Keratinocyte (primary cell): ENCODE measurements at regions not wholly inside any gene's neighbourhood (a gene's known extent, or its start where the extent isn't known, plus 50 kb on each side); places are given as distances from the start of the nearest gene placed in this dataset.

Source experiments
- DNase-seq: peaks from one replicate; pipeline ENCODE4 v3.0.0-alpha.2; 2011; ENCODE audit warnings: low read depth, missing footprints, low spot score
- FAIRE-seq: peaks from 2 replicates; lab custom pipeline; 2011; peaks lifted over from hg19 to GRCh38; lab: Jason Lieb, UNC
- H2AFZ ChIP-seq: 2 replicates; pipeline ENCODE4 v1.6.0; 2012; ENCODE audit warnings: low read length, control low read depth, inconsistent platforms; ENCODE audit not compliant: control insufficient read depth
- H3K27ac ChIP-seq: 2 replicates; pipeline ENCODE4 v1.5.1; 2011; ENCODE audit warnings: low read length; ENCODE audit not compliant: control insufficient read depth, insufficient read depth
- H3K27me3 ChIP-seq: 3 replicates; pipeline ENCODE4 v1.6.0; 2011; ENCODE audit warnings: low read length; ENCODE audit not compliant: control insufficient read depth, insufficient read depth; ENCODE audit errors: extremely low read depth
- H3K36me3 ChIP-seq, 2 experiments: 2 replicates in 1 of 2; 3 replicates in 1 of 2; pipeline ENCODE4 v1.5.1; 2011; ENCODE audit warnings: low read length in 2 of 2, mild to moderate bottlenecking in 1 of 2; ENCODE audit not compliant: control insufficient read depth in 2 of 2, insufficient read depth in 2 of 2; ENCODE audit errors: extremely low read depth in 1 of 2
- H3K4me1 ChIP-seq: 3 replicates; pipeline ENCODE4 v1.5.1; 2011; ENCODE audit warnings: low read length; ENCODE audit not compliant: control insufficient read depth, insufficient read depth; ENCODE audit errors: extremely low read depth
- H3K4me2 ChIP-seq: 3 replicates; pipeline ENCODE4 v1.6.0; 2011; ENCODE audit warnings: low read depth, low read length; ENCODE audit not compliant: control insufficient read depth, insufficient read depth; ENCODE audit errors: extremely low read depth
- H3K4me3 ChIP-seq, 3 experiments: fragments of 200-600 bp in 1 of 3; sonication (generic) in 1 of 3; 2 replicates in 2 of 3; 3 replicates in 1 of 3; pipeline ENCODE4 v1.5.1; 2011 to 2016; ENCODE audit warnings: low read length in 3 of 3, mild to moderate bottlenecking in 3 of 3, control low read depth in 2 of 3, inconsistent platforms in 1 of 3, low read depth in 1 of 3, mixed read lengths in 1 of 3, mixed run types in 1 of 3, moderate library complexity in 1 of 3; ENCODE audit not compliant: control insufficient read depth in 2 of 3, insufficient read depth in 2 of 3; ENCODE audit errors: extremely low read depth in 1 of 3
- H3K79me2 ChIP-seq: 2 replicates; pipeline ENCODE4 v1.6.0; 2012; ENCODE audit warnings: low read length; ENCODE audit not compliant: control insufficient read depth, insufficient read depth
- H3K9ac ChIP-seq: 3 replicates; pipeline ENCODE4 v1.6.0; 2011; ENCODE audit warnings: low read length; ENCODE audit not compliant: control insufficient read depth, insufficient read depth; ENCODE audit errors: extremely low read depth
- H3K9me1 ChIP-seq: 3 replicates; pipeline ENCODE4 v1.6.0; 2011; ENCODE audit warnings: low read length; ENCODE audit not compliant: control insufficient read depth, insufficient read depth; ENCODE audit errors: extremely low read depth
- H3K9me3 ChIP-seq: 2 replicates; pipeline ENCODE4 v1.5.1; 2012; ENCODE audit warnings: low read depth, low read length; ENCODE audit not compliant: control insufficient read depth
- H4K20me1 ChIP-seq: 3 replicates; pipeline ENCODE4 v1.6.0; 2011; ENCODE audit warnings: low read length; ENCODE audit not compliant: control insufficient read depth, insufficient read depth; ENCODE audit errors: extremely low read depth
- CTCF ChIP-seq, 3 experiments: IDR thresholded peaks in 1 of 3; conservative IDR thresholded peaks in 1 of 3; optimal IDR thresholded peaks in 1 of 3; 2 replicates in 2 of 3; 3 replicates in 1 of 3; pipeline versions ENCODE3 to v1.5.1; 2011; ENCODE audit warnings: low read length in 3 of 3, mild to moderate bottlenecking in 3 of 3, moderate library complexity in 2 of 3, control low read depth in 1 of 3, inconsistent platforms in 1 of 3; ENCODE audit not compliant: insufficient read depth in 2 of 3; ENCODE audit errors: extremely low read depth in 1 of 3
- EZH2 ChIP-seq: IDR thresholded peaks from one replicate; pipeline ENCODE4 v1.6.1; 2012; ENCODE audit warnings: inconsistent platforms, mild to moderate bottlenecking, low read length, moderate library complexity
- dilution Hi-C: fragments of 300-500 bp; cut with MboI; formaldehyde crosslinking; loops from one replicate; pipeline ENCODE4 v1.7.0; 2020; ENCODE audit warnings: low sequenced_read_pairs; ENCODE audit not compliant: extremely low pct_ligation_motif_present

GRCh38 chr12:90299121-90299520 is 590.5 kb upstream of the ATP2B1 start:
- Histone ChIP-seq H3K4me1 (no peaks in the 10 kb centered on the region), H3K9ac (no peak overlapping the region), H3K27ac (no peak overlapping the region), H4K20me1 (no peaks in the 10 kb centered on the region), H3K4me2 (no peak overlapping the region), H3K9me1 (no peaks in the 10 kb centered on the region), H3K9me3 (no peaks in the 10 kb centered on the region), H3K4me3 (no peak overlapping the region), H3K79me2 (no peaks in the 10 kb centered on the region), H2AFZ (no peak overlapping the region), H3K36me3 (no peaks in the 10 kb centered on the region), H3K27me3 (no peaks in the 10 kb centered on the region)
- FAIRE-seq (no peak), DNase-seq (no peak)
- dilution Hi-C loops: no loop called here
- TF ChIP-seq EZH2 (no peak), CTCF (optimal IDR thresholded peaks at IDR 0.05 in 1 of 3, IDR thresholded peaks at IDR 0.05 in 1 of 3, conservative IDR thresholded peaks at IDR 0.05 in 1 of 3; ENCODE audit: extremely low read depth in 1 of 3, insufficient read depth in 2 of 3, low read length in 3 of 3) (no peak)

- Histone ChIP-seq H3K4me2 (no peak overlapping the region), H3K9ac (no peak overlapping the region), H4K20me1 (no peaks in the 10 kb centered on the region), H3K27me3 (no peaks in the 10 kb centered on the region), H3K4me3 (no peak overlapping the region), H3K9me1 (no peaks in the 10 kb centered on the region), H3K79me2 (no peaks in the 10 kb centered on the region), H2AFZ (no peak overlapping the region), H3K4me1 (no peaks in the 10 kb centered on the region), H3K9me3 (no peaks in the 10 kb centered on the region), H3K27ac (no peak overlapping the region), H3K36me3 (no peaks in the 10 kb centered on the region)
- no peak for TF ChIP-seq CTCF (optimal IDR thresholded peaks at IDR 0.05 in 1 of 3, IDR thresholded peaks at IDR 0.05 in 1 of 3, conservative IDR thresholded peaks at IDR 0.05 in 1 of 3; ENCODE audit: extremely low read depth in 1 of 3, insufficient read depth in 2 of 3, low read length in 3 of 3)
- no peak for TF ChIP-seq EZH2
- dilution Hi-C loops: no loop called here
- FAIRE-seq (no peak), DNase-seq (no peak)
Measured at GRCh38 chr12:90298289-90298948, 589.8 kb upstream of the ATP2B1 start.
